MCF 10A (cell line): ENCODE measurements at regions not wholly inside any gene's neighbourhood (a gene's known extent, or its start where the extent isn't known, plus 50 kb on each side); places are given as distances from the start of the nearest gene placed in this dataset.

ENCODE experiments used
- BruUV-seq: library from RNA; stranded (reverse); fragments of 400-500 nt; replicated peaks from 2 replicates; lab custom pipeline; 2021; lab: Mats Ljungman, UMichigan
- CTCF ChIA-PET: fragments of 300-600 bp; sonication (Branson Sonifier 250); formaldehyde crosslinking; extraction: SDS; loops from one replicate; lab custom pipeline; 2021; ENCODE audit warnings: antibody characterized with exemption, inconsistent platforms; lab: Yijun Ruan, JAX
- POLR2A ChIA-PET: fragments of 300-600, 350-650 bp; sonication (Branson Sonifier 250); formaldehyde crosslinking; extraction: SDS; loops from one replicate; lab custom pipeline; 2020; ENCODE audit warnings: antibody characterized with exemption, inconsistent platforms; lab: Yijun Ruan, JAX
- DNase-seq: peaks from one replicate; pipeline ENCODE4 v3.0.0-alpha.2; 2018; ENCODE audit not compliant: unreplicated experiment
- H3K27ac Mint-ChIP-seq: one replicate; pipeline ENCODE4 v1.8.0; 2022; ENCODE audit warnings: mild to moderate bottlenecking, low read depth, mixed read lengths; ENCODE audit not compliant: unreplicated experiment
- H3K27me3 Mint-ChIP-seq: one replicate; pipeline ENCODE4 v1.8.0; 2022; ENCODE audit warnings: mixed read lengths; ENCODE audit not compliant: insufficient read depth, unreplicated experiment
- H3K36me3 Mint-ChIP-seq: one replicate; pipeline ENCODE4 v1.8.0; 2022; ENCODE audit warnings: mild to moderate bottlenecking, moderate library complexity, mixed read lengths; ENCODE audit not compliant: insufficient read depth, unreplicated experiment
- H3K4me1 Mint-ChIP-seq: one replicate; pipeline ENCODE4 v1.8.0; 2022; ENCODE audit warnings: mixed read lengths; ENCODE audit not compliant: insufficient read depth, unreplicated experiment
- H3K4me3 Mint-ChIP-seq: one replicate; pipeline ENCODE4 v1.8.0; 2022; ENCODE audit warnings: mild to moderate bottlenecking, moderate library complexity, mixed read lengths; ENCODE audit not compliant: unreplicated experiment
- H3K9me3 Mint-ChIP-seq: one replicate; pipeline ENCODE4 v1.8.0; 2022; ENCODE audit warnings: mixed read lengths; ENCODE audit not compliant: unreplicated experiment
- intact Hi-C: fragments of 100-400 bp; cut with micrococcal nuclease; formaldehyde crosslinking; loops from 2 replicates; pipeline ENCODE4 v1.14.1; 2022
- TF ChIP-seq, protein P1 (sequence below): fragments of 200-600 bp; IDR thresholded peaks from one replicate; pipeline ENCODE4 v1.8.0; 2022; ENCODE audit warnings: antibody characterized with exemption, mild to moderate bottlenecking; ENCODE audit not compliant: unreplicated experiment

DNA sequence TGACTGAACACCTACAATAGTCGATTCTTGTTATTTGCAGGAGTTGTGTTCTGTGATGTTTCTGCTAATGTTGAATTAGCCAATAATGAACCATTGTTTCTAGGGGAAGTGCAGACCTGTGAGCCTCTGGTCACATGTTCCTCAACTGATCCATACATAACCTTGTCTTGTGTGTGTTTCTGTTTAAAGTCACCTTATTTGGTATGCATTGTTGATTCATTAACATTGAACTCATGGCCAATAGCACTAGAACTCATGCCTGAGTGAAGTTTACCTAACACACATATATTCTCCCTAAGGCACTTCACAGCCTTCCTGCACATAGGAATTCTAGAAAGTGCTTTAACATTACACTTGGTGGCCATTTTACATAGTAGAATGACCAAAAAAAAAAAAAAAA is 271.8 kb upstream of the PLET1 start:
- Mint-ChIP-seq H3K4me1 (no peaks in the 10 kb centered on the region), H3K9me3 (no peaks in the 10 kb centered on the region), H3K4me3 (no peak overlapping the region), H3K36me3 (no peaks in the 10 kb centered on the region), H3K27ac (no peak overlapping the region), H3K27me3 (peaks cover 64% of the 10 kb centered on the region)
- POLR2A ChIA-PET = interaction anchor here (0.6 kb wide), 1 partner anchor 210 kb away, joined by 3 read pairs; no protein-coding TSS in a partner anchor
- TF ChIP-seq, protein P1, sequence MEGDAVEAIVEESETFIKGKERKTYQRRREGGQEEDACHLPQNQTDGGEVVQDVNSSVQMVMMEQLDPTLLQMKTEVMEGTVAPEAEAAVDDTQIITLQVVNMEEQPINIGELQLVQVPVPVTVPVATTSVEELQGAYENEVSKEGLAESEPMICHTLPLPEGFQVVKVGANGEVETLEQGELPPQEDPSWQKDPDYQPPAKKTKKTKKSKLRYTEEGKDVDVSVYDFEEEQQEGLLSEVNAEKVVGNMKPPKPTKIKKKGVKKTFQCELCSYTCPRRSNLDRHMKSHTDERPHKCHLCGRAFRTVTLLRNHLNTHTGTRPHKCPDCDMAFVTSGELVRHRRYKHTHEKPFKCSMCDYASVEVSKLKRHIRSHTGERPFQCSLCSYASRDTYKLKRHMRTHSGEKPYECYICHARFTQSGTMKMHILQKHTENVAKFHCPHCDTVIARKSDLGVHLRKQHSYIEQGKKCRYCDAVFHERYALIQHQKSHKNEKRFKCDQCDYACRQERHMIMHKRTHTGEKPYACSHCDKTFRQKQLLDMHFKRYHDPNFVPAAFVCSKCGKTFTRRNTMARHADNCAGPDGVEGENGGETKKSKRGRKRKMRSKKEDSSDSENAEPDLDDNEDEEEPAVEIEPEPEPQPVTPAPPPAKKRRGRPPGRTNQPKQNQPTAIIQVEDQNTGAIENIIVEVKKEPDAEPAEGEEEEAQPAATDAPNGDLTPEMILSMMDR = no peak
- intact Hi-C loops = no loop called here
- BruUV-seq = no TSS peak
- CTCF ChIA-PET = interaction anchor here (0.6 to 0.7 kb wide), 2 partner anchors 165 to 263 kb away, joined by 3 to 6 read pairs; no protein-coding TSS in a partner anchor
- no peak for DNase-seq

- Mint-ChIP-seq H3K4me1 (peaks cover 6% of the 10 kb centered on the region), H3K27me3 (peaks cover 55% of the 10 kb centered on the region), H3K4me3 (no peak overlapping the region), H3K27ac (no peak overlapping the region), H3K9me3 (no peaks in the 10 kb centered on the region), H3K36me3 (no peaks in the 10 kb centered on the region)
- TF ChIP-seq, protein P1 = no peak
- ChIA-PET CTCF (interaction anchor here (0.6 kb wide), 1 partner anchor 258 kb away, joined by 3 read pairs; no protein-coding TSS in a partner anchor), POLR2A (interaction anchor here (1.0 kb wide), 1 partner anchor 86 kb away, joined by 3 read pairs; no protein-coding TSS in a partner anchor)
- BruUV-seq = no TSS peak
- intact Hi-C loops = no loop called here
- no peak for DNase-seq
Measured at GRCh38 chr11:112533682-112534081, 273.0 kb upstream of the PLET1 start.

GRCh38 chr11:112534208-112534607 is 273.5 kb upstream of the PLET1 start:
- Mint-ChIP-seq H3K27me3 (peaks cover 50% of the 10 kb centered on the region), H3K4me3 (no peak overlapping the region), H3K9me3 (no peaks in the 10 kb centered on the region), H3K27ac (no peak overlapping the region), H3K36me3 (no peaks in the 10 kb centered on the region), H3K4me1 (peaks cover 6% of the 10 kb centered on the region)
- no TSS peak for BruUV-seq
- DNase-seq = no peak
- TF ChIP-seq, protein P1 = no peak
- ChIA-PET CTCF (interaction anchor here (0.5 to 0.6 kb wide), 2 partner anchors 258 to 497 kb away, joined by 3 read pairs; no protein-coding TSS in a partner anchor), POLR2A (no interaction called here)
- intact Hi-C loops = no loop called here

DNA sequence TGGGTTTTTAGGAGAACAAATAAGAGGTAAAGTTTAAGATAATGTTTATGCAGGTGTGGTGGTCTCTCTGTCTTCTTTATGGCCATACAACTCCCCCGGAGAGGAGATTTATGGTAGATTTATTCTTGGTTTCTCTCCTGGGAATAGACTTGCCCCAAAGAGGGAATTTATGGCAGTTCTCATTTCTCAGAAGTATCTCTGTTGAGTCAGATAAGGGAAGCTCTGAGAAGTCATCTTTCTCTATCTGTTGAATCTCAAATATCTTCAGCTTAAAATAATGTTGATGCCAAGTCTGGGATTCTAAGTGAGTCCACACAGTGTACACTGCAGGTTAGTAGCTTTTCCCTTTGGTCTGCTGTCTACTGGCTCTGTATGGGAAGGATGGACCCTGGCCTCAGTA is 276.4 kb upstream of the PLET1 start:
- peaks cover 6% of the 10 kb centered on the region for H3K4me1 Mint-ChIP-seq
- no peaks in the 10 kb centered on the region for H3K36me3 Mint-ChIP-seq
- intact Hi-C loops = no loop called here
- H3K27ac Mint-ChIP-seq = no peak overlapping the region
- no peak for DNase-seq
- no TSS peak for BruUV-seq
- H3K9me3 Mint-ChIP-seq = no peaks in the 10 kb centered on the region
- ChIA-PET CTCF (interaction anchor here (0.7 to 1.8 kb wide), 2 partner anchors 18 to 27 kb away, joined by 3 to 9 read pairs; no protein-coding TSS in a partner anchor), POLR2A (interaction anchor here (0.5 to 1.2 kb wide), 4 partner anchors 9 to 512 kb away, joined by 3 read pairs; no protein-coding TSS in a partner anchor)
- peaks cover 45% of the 10 kb centered on the region for H3K27me3 Mint-ChIP-seq
- H3K4me3 Mint-ChIP-seq = no peak overlapping the region
- TF ChIP-seq, protein P1 = no peak
